OCI-LY1 (cell line): ENCODE measurements at regions not wholly inside any gene's neighbourhood (a gene's known extent, or its start where the extent isn't known, plus 50 kb on each side); places are given as distances from the start of the nearest gene placed in this dataset.

Experiments used
- H2AFZ ChIP-seq: fragments of 200-600 bp; sonication (generic), shearing (Covaris generic); 2 replicates; pipeline ENCODE4 v1.6.0; 2014; ENCODE audit warnings: antibody characterized with exemption, mild to moderate bottlenecking, low read length
- H3F3A ChIP-seq: fragments of 200-600 bp; sonication (generic), shearing (Covaris generic); 2 replicates; pipeline ENCODE4 v1.6.0; 2014; ENCODE audit warnings: mild to moderate bottlenecking, antibody characterized with exemption, low read length, moderate library complexity; ENCODE audit not compliant: insufficient read depth
- H3K27ac ChIP-seq: fragments of 200-600 bp; sonication (generic); 2 replicates; pipeline ENCODE4 v1.5.1; 2014; ENCODE audit warnings: low read length, mixed run types, mild to moderate bottlenecking, low read depth; ENCODE audit not compliant: poor library complexity, severe bottlenecking
- H3K27me3 ChIP-seq: fragments of 200-600 bp; sonication (generic); 2 replicates; pipeline ENCODE4 v1.6.0; 2014; ENCODE audit warnings: antibody characterized with exemption, mild to moderate bottlenecking, low read length, moderate library complexity; ENCODE audit not compliant: insufficient read depth
- H3K36me3 ChIP-seq: fragments of 200-600 bp; sonication (generic); 2 replicates; pipeline ENCODE4 v1.6.1; 2014; ENCODE audit warnings: mild to moderate bottlenecking, antibody characterized with exemption, low read length, moderate library complexity, mixed read lengths; ENCODE audit not compliant: insufficient read depth
- H3K4me1 ChIP-seq: fragments of 200-600 bp; sonication (generic); 2 replicates; pipeline ENCODE4 v1.5.1; 2014; ENCODE audit warnings: mild to moderate bottlenecking, low read length, moderate library complexity; ENCODE audit not compliant: insufficient read depth, severe bottlenecking
- H3K4me2 ChIP-seq: fragments of 200-600 bp; sonication (generic), shearing (Covaris generic); 2 replicates; pipeline ENCODE4 v1.6.1; 2014; ENCODE audit warnings: low read length
- H3K4me3 ChIP-seq: fragments of 200-600 bp; sonication (generic); 2 replicates; pipeline ENCODE4 v1.5.1; 2014; ENCODE audit warnings: low read length, low read depth, mild to moderate bottlenecking, mixed read lengths; ENCODE audit not compliant: poor library complexity, severe bottlenecking
- H3K79me2 ChIP-seq: fragments of 200-600 bp; shearing (Covaris generic); 2 replicates; pipeline ENCODE4 v1.6.1; 2016; ENCODE audit warnings: mixed run types, low read length, mixed read lengths; ENCODE audit not compliant: insufficient read depth
- H3K9ac ChIP-seq: fragments of 200-600 bp; sonication (generic), shearing (Covaris generic); 2 replicates; pipeline ENCODE4 v1.6.1; 2014; ENCODE audit warnings: mild to moderate bottlenecking, low read length, mixed read lengths
- H3K9me2 ChIP-seq: fragments of 200-600 bp; sonication (generic), shearing (Covaris generic); 2 replicates; pipeline ENCODE4 v1.6.1; 2014; ENCODE audit warnings: low read depth, mild to moderate bottlenecking, low read length, mixed read lengths
- H3K9me3 ChIP-seq: fragments of 200-600 bp; shearing (Covaris generic); 2 replicates; pipeline ENCODE4 v1.6.1; 2014; ENCODE audit warnings: low read length, mixed read lengths
- H4K20me1 ChIP-seq: fragments of 200-600 bp; sonication (generic), shearing (Covaris generic); 2 replicates; pipeline ENCODE4 v1.6.0; 2016; ENCODE audit warnings: mild to moderate bottlenecking, low read length; ENCODE audit not compliant: insufficient read depth
- CTCF ChIP-seq: fragments of 200-600 bp; sonication (generic), shearing (Covaris generic); IDR thresholded peaks from 2 replicates; pipeline ENCODE4 v1.5.1; 2017; ENCODE audit warnings: mild to moderate bottlenecking, antibody characterized with exemption, low read length, moderate library complexity, mixed read lengths
- EZH2 ChIP-seq: fragments of 200-600 bp; sonication (generic), shearing (Covaris generic); IDR thresholded peaks from 2 replicates; pipeline ENCODE4 v1.8.0; 2017; ENCODE audit warnings: borderline replicate concordance, mixed run types, mild to moderate bottlenecking, antibody characterized with exemption, low read length, moderate library complexity, mixed read lengths

- Histone ChIP-seq H3K36me3 (no peaks in the 10 kb centered on the region), H3K9me2 (no peaks in the 10 kb centered on the region), H3K27ac (no peak overlapping the region), H3K9me3 (no peaks in the 10 kb centered on the region), H3K4me1 (no peaks in the 10 kb centered on the region), H3K9ac (no peak overlapping the region), H3K4me3 (no peak overlapping the region), H3K27me3 (no peaks in the 10 kb centered on the region), H3K4me2 (no peak overlapping the region), H3K79me2 (no peaks in the 10 kb centered on the region), H3F3A (no peaks in the 10 kb centered on the region), H2AFZ (no peak overlapping the region), H4K20me1 (no peaks in the 10 kb centered on the region)
- TF ChIP-seq CTCF (no peak), EZH2 (no peak)
Observed at GRCh38 chr4:126180642-126181041, 865.9 kb downstream of the FAT4 start.

GRCh38 chr4:126182336-126182735, 867.6 kb downstream of the FAT4 start:
- Histone ChIP-seq H3K4me2 (no peak overlapping the region), H4K20me1 (no peaks in the 10 kb centered on the region), H3K79me2 (no peaks in the 10 kb centered on the region), H3K4me1 (no peaks in the 10 kb centered on the region), H2AFZ (no peak overlapping the region), H3K9ac (no peak overlapping the region), H3K36me3 (no peaks in the 10 kb centered on the region), H3K27ac (no peak overlapping the region), H3K9me3 (no peaks in the 10 kb centered on the region), H3F3A (no peaks in the 10 kb centered on the region), H3K9me2 (no peaks in the 10 kb centered on the region), H3K4me3 (no peak overlapping the region), H3K27me3 (no peaks in the 10 kb centered on the region)
- TF ChIP-seq EZH2 (no peak), CTCF (no peak)

- no peak overlapping the region for H3K4me3 ChIP-seq
- TF ChIP-seq CTCF = no peak
- no peaks in the 10 kb centered on the region for H4K20me1 ChIP-seq
- no peaks in the 10 kb centered on the region for H3K9me3 ChIP-seq
- H3K27me3 ChIP-seq = no peaks in the 10 kb centered on the region
- H3K9me2 ChIP-seq = no peaks in the 10 kb centered on the region
- H3K79me2 ChIP-seq = no peaks in the 10 kb centered on the region
- no peak overlapping the region for H3K27ac ChIP-seq
- H2AFZ ChIP-seq = no peak overlapping the region
- H3K9ac ChIP-seq = no peak overlapping the region
- no peaks in the 10 kb centered on the region for H3K4me1 ChIP-seq
- H3F3A ChIP-seq = no peaks in the 10 kb centered on the region
- no peak overlapping the region for H3K4me2 ChIP-seq
- H3K36me3 ChIP-seq = no peaks in the 10 kb centered on the region
Observed at GRCh38 chr4:126182786-126183185, 868.0 kb downstream of the FAT4 start.
